ENCODE measurements at regions not wholly inside any gene's neighbourhood (a gene's known extent, or its start where the extent isn't known, plus 50 kb on each side); places are given as distances from the start of the nearest gene placed in this dataset.

- H3K9me3 ChIP-seq: no peaks in the 10 kb centered on the region
- H3K27me3 ChIP-seq (replicated peaks; ENCODE audit: insufficient read depth): no peaks in the 10 kb centered on the region
- ATAC-seq (ENCODE audit: insufficient number of reproducible peaks, low FRiP score, low read depth) (no peak), DNase-seq (ENCODE audit: low spot score) (no peak)
- TF ChIP-seq CTCF (IDR thresholded peaks at IDR 0.05): no peak
- H3K27ac ChIP-seq: no peak overlapping the region
- H3K4me1 ChIP-seq (ENCODE audit: control insufficient read depth in 1 of 2, low read depth in 2 of 2): no peaks in the 10 kb centered on the region
- no peak overlapping the region for H3K4me3 ChIP-seq
- H3K36me3 ChIP-seq: no peaks in the 10 kb centered on the region
These were observed 276.5 kb upstream of the ID2 start for GRCh38 chr2:8405334-8405733.

- no peak overlapping the region for H3K27ac ChIP-seq
- no peak for TF ChIP-seq CTCF (IDR thresholded peaks at IDR 0.05)
- H3K36me3 ChIP-seq: no peaks in the 10 kb centered on the region
- DNase-seq (ENCODE audit: low spot score) (no peak), ATAC-seq (ENCODE audit: insufficient number of reproducible peaks, low FRiP score, low read depth) (no peak)
- H3K9me3 ChIP-seq: no peaks in the 10 kb centered on the region
- no peaks in the 10 kb centered on the region for H3K4me1 ChIP-seq (ENCODE audit: control insufficient read depth in 1 of 2, low read depth in 2 of 2)
- no peaks in the 10 kb centered on the region for H3K27me3 ChIP-seq (replicated peaks; ENCODE audit: insufficient read depth)
- H3K4me3 ChIP-seq: no peak overlapping the region
These were observed 275.6 kb upstream of the ID2 start for GRCh38 chr2:8406271-8406670.

- H3K4me3 ChIP-seq: no peak overlapping the region
- H3K36me3 ChIP-seq: no peaks in the 10 kb centered on the region
- TF ChIP-seq CTCF (IDR thresholded peaks at IDR 0.05): no peak
- H3K4me1 ChIP-seq (ENCODE audit: control insufficient read depth in 1 of 2, low read depth in 2 of 2): peaks cover 0 to 5% of the 10 kb centered on the region in 2 donors
- H3K27ac ChIP-seq: no peak overlapping the region
- no peaks in the 10 kb centered on the region for H3K9me3 ChIP-seq
- ATAC-seq (ENCODE audit: insufficient number of reproducible peaks, low FRiP score, low read depth) (no peak), DNase-seq (ENCODE audit: low spot score) (no peak)
- no peaks in the 10 kb centered on the region for H3K27me3 ChIP-seq (replicated peaks; ENCODE audit: insufficient read depth)
These were observed 274.5 kb upstream of the ID2 start for GRCh38 chr2:8407332-8407731.

- Histone ChIP-seq H3K4me3 (no peak overlapping the region), H3K27me3 (replicated peaks; ENCODE audit: insufficient read depth) (no peaks in the 10 kb centered on the region), H3K36me3 (no peaks in the 10 kb centered on the region), H3K9me3 (no peaks in the 10 kb centered on the region), H3K4me1 (ENCODE audit: control insufficient read depth in 1 of 2, low read depth in 2 of 2) (peaks cover 0 to 9% of the 10 kb centered on the region in 2 donors), H3K27ac (no peak overlapping the region)
- TF ChIP-seq CTCF (IDR thresholded peaks at IDR 0.05): no peak
- DNase-seq (ENCODE audit: low spot score) (no peak), ATAC-seq (ENCODE audit: insufficient number of reproducible peaks, low FRiP score, low read depth) (no peak)
These were observed 273.0 kb upstream of the ID2 start for GRCh38 chr2:8408560-8409460.

- no peak for TF ChIP-seq CTCF (IDR thresholded peaks at IDR 0.05)
- DNase-seq (ENCODE audit: low spot score): no peak
- no peak for ATAC-seq (ENCODE audit: insufficient number of reproducible peaks, low FRiP score, low read depth)
These were observed 272.2 kb upstream of the ID2 start for GRCh38 chr2:8409461-8410260.

More at GRCh38 chr2:8409461-8410260, 272.2 kb upstream of the ID2 start:
- Histone ChIP-seq H3K27me3 (replicated peaks; ENCODE audit: insufficient read depth) (no peaks in the 10 kb centered on the region), H3K4me3 (no peak overlapping the region), H3K9me3 (no peaks in the 10 kb centered on the region), H3K36me3 (no peaks in the 10 kb centered on the region), H3K4me1 (ENCODE audit: control insufficient read depth in 1 of 2, low read depth in 2 of 2) (peaks cover 0 to 9% of the 10 kb centered on the region in 2 donors), H3K27ac (no peak overlapping the region)

Data from thoracic aorta (tissue), 2 donors.